IMR-90 (cell line): ENCODE measurements at regions not wholly inside any gene's neighbourhood (a gene's known extent, or its start where the extent isn't known, plus 50 kb on each side); places are given as distances from the start of the nearest gene placed in this dataset.

Source experiments
- ATAC-seq: fragments of 200-7000 bp; cut with Tn5 transposase; 2 replicates; pipeline ENCODE4 v1.9.1; 2020; ENCODE audit warnings: low read depth, mild to moderate bottlenecking, moderate library complexity
- BruUV-seq: library from RNA; stranded (reverse); fragments of 400-500 nt; replicated peaks from 2 replicates; lab custom pipeline; 2021; lab: Mats Ljungman, UMichigan
- CTCF ChIA-PET: fragments of 300-600 bp; formaldehyde crosslinking; extraction: SDS; loops from one replicate; lab custom pipeline; 2021; ENCODE audit warnings: antibody characterized with exemption; lab: Yijun Ruan, JAX
- POLR2A ChIA-PET: fragments of 300-600 bp; sonication (Branson Sonifier 250); formaldehyde crosslinking; loops from one replicate; lab custom pipeline; 2022; ENCODE audit warnings: antibody characterized with exemption; ENCODE audit not compliant: unreplicated experiment; lab: Charles Lee
- DNase-seq: peaks from one replicate; pipeline ENCODE4 v3.0.0; 2013
- H2AFZ ChIP-seq: replicated peaks from 2 replicates; pipeline ENCODE3; 2013; ENCODE audit warnings: low read length, mild to moderate bottlenecking; ENCODE audit not compliant: poor library complexity
- H2AK5ac ChIP-seq: 2 replicates; pipeline ENCODE4 v1.6.1; 2013; ENCODE audit warnings: low read depth, low read length, inconsistent platforms
- H2AK9ac ChIP-seq: replicated peaks from 2 replicates; pipeline ENCODE3; 2013; ENCODE audit warnings: mild to moderate bottlenecking, low read depth, low read length, moderate library complexity; ENCODE audit not compliant: poor library complexity
- H2BK120ac ChIP-seq: 2 replicates; pipeline ENCODE4 v1.6.1; 2013; ENCODE audit warnings: low read depth, low read length, inconsistent platforms
- H2BK15ac ChIP-seq: 3 replicates; pipeline ENCODE4 v1.6.1; 2013; ENCODE audit warnings: low read depth, low read length, inconsistent platforms
- H2BK20ac ChIP-seq: 2 replicates; pipeline ENCODE4 v1.6.1; 2013; ENCODE audit warnings: low read depth, mild to moderate bottlenecking, inconsistent platforms, low read length, moderate library complexity
- H2BK5ac ChIP-seq: 2 replicates; pipeline ENCODE4 v1.6.1; 2013; ENCODE audit warnings: mild to moderate bottlenecking, low read depth, low read length, inconsistent platforms; ENCODE audit not compliant: poor library complexity, severe bottlenecking
- H3K14ac ChIP-seq: replicated peaks from 2 replicates; pipeline ENCODE4 v1.6.1; 2013; ENCODE audit warnings: low read depth, low read length, inconsistent platforms
- H3K18ac ChIP-seq: 2 replicates; pipeline ENCODE4 v1.6.1; 2013; ENCODE audit warnings: low read depth, low read length, control low read depth
- H3K23ac ChIP-seq: 2 replicates; pipeline ENCODE4 v1.6.1; 2013; ENCODE audit warnings: low read depth, low read length, inconsistent platforms
- H3K27ac ChIP-seq: 2 replicates; pipeline ENCODE4 v1.5.1; 2013; ENCODE audit warnings: mild to moderate bottlenecking, control low read depth, low read length; ENCODE audit not compliant: insufficient read depth
- H3K27me3 ChIP-seq: 2 replicates; pipeline ENCODE4 v1.6.1; 2013; ENCODE audit warnings: low read length; ENCODE audit not compliant: control insufficient read depth, insufficient read depth
- H3K36me3 ChIP-seq: 2 replicates; pipeline ENCODE4 v1.6.1; 2013; ENCODE audit warnings: low read length, mixed read lengths; ENCODE audit not compliant: control insufficient read depth, insufficient read depth
- H3K4ac ChIP-seq: 2 replicates; pipeline ENCODE4 v1.6.1; 2013; ENCODE audit warnings: low read depth, low read length, inconsistent platforms
- H3K4me1 ChIP-seq: 2 replicates; pipeline ENCODE4 v1.6.1; 2013; ENCODE audit warnings: low read length, mixed read lengths; ENCODE audit not compliant: control insufficient read depth, insufficient read depth
- H3K4me2 ChIP-seq: 2 replicates; pipeline ENCODE4 v1.6.1; 2013; ENCODE audit warnings: low read depth, mild to moderate bottlenecking, control low read depth, low read length, moderate library complexity
- H3K4me3 ChIP-seq: 2 replicates; pipeline ENCODE4 v1.5.1; 2013; ENCODE audit warnings: low read depth, mild to moderate bottlenecking, control low read depth, low read length, moderate library complexity; ENCODE audit not compliant: insufficient read depth
- H3K56ac ChIP-seq: 2 replicates; pipeline ENCODE4 v1.6.1; 2013; ENCODE audit warnings: low read length, inconsistent platforms; ENCODE audit not compliant: insufficient read depth; ENCODE audit errors: extremely low read depth
- H3K79me1 ChIP-seq, 2 experiments: 2 replicates each; pipeline ENCODE4 v1.6.1; 2013; ENCODE audit warnings: low read length in 2 of 2, inconsistent platforms in 1 of 2, low read depth in 1 of 2
- H3K9ac ChIP-seq: 2 replicates; pipeline ENCODE4 v1.6.1; 2013; ENCODE audit warnings: low read depth, low read length, control low read depth
- H3K9me1 ChIP-seq: 2 replicates; pipeline ENCODE4 v1.6.1; 2013; ENCODE audit warnings: low read length, inconsistent platforms; ENCODE audit not compliant: insufficient read depth
- H3K9me3 ChIP-seq: 2 replicates; pipeline ENCODE4 v1.6.1; 2013; ENCODE audit warnings: low read length; ENCODE audit not compliant: control insufficient read depth, insufficient read depth
- H4K20me1 ChIP-seq: 2 replicates; pipeline ENCODE4 v1.6.1; 2013; ENCODE audit warnings: low read length, inconsistent platforms; ENCODE audit not compliant: insufficient read depth
- H4K5ac ChIP-seq: 2 replicates; pipeline ENCODE4 v1.6.1; 2013; ENCODE audit warnings: mild to moderate bottlenecking, low read depth, low read length, control low read depth
- H4K8ac ChIP-seq, 2 experiments: 2 replicates each; pipeline ENCODE4 v1.6.1; 2013; ENCODE audit warnings: low read depth in 2 of 2, low read length in 2 of 2, control low read depth in 1 of 2, inconsistent platforms in 1 of 2
- H4K91ac ChIP-seq: 2 replicates; pipeline ENCODE4 v1.6.1; 2013; ENCODE audit warnings: low read depth, low read length, inconsistent platforms; ENCODE audit not compliant: insufficient read depth
- MAFK ChIP-seq: IDR thresholded peaks from 2 replicates; pipeline ENCODE4 v1.6.1; 2012; ENCODE audit warnings: low read depth, low read length, improper control_type of control experiment
- WGBS, 2 experiments: methylation state at CpG; one replicate each; pipeline versions ENCODE4 v1.1.5 to v1.1.7; 2013; ENCODE audit warnings: missing lambda C conversion rate in 2 of 2; ENCODE audit not compliant: insufficient read length in 1 of 2; ENCODE audit errors: extremely low coverage in 2 of 2; 5-methylcytosine and 5-hydroxymethylcytosine counted together
- dilution Hi-C: fragments of 300-500 bp; cut with HindIII; formaldehyde crosslinking; loops from one replicate; pipeline ENCODE4 v1.14.3; 2018; ENCODE audit warnings: low sequenced_read_pairs; ENCODE audit not compliant: unreplicated experiment
- in situ Hi-C: fragments of 300-500 bp; cut with MboI; formaldehyde crosslinking; loops from 3 replicates; pipeline ENCODE4 v1.14.3; 2019; ENCODE audit warnings: low sequenced_read_pairs, inconsistent platforms, mixed read lengths
- intact Hi-C: fragments of 100-400 bp; cut with micrococcal nuclease; formaldehyde crosslinking; loops from 2 replicates; pipeline ENCODE4 v1.10.0; 2022

DNA sequence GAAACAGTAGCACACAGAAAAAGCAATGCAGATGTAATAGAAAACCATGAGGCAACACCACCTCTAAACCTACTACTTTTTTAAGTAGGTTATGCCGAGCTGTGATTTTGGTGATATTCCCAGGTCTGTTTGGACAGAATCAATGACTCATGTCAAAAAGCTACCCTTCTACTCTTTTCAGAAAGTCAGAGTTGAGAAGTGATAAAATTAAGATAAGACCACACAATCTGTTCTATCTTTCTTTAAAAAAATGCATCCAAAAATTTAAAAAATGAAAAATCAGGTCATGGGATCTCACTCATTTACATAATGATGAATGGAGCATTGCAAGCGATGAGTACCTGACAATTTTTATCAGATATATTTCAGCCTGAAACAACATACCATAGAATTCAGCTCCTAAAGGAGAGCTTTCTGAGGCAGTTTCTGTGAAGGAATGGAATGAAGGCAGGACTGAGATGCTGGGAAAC lies 826.3 kb downstream of the BCL11A start:
- Histone ChIP-seq H3K9ac (no peak overlapping the region), H3K79me1 (no peaks in the 10 kb centered on the region), H4K5ac (no peak overlapping the region), H3K9me1 (no peaks in the 10 kb centered on the region), H2BK5ac (no peak overlapping the region), H3K27me3 (no peaks in the 10 kb centered on the region), H3K4me1 (no peaks in the 10 kb centered on the region), H2AK9ac (no peak overlapping the region), H3K4ac (no peak overlapping the region), H3K36me3 (no peaks in the 10 kb centered on the region), H3K18ac (no peak overlapping the region), H4K20me1 (no peaks in the 10 kb centered on the region), H2BK20ac (no peak overlapping the region), H3K56ac (no peak overlapping the region), H3K4me2 (no peak overlapping the region), H2AFZ (no peak overlapping the region), H4K91ac (no peak overlapping the region), H3K27ac (no peak overlapping the region), H2AK5ac (no peak overlapping the region), H3K9me3 (no peaks in the 10 kb centered on the region), H3K23ac (no peak overlapping the region), H3K14ac (no peak overlapping the region), H3K4me3 (no peak overlapping the region), H2BK15ac (no peak overlapping the region), H4K8ac (no peak overlapping the region), H2BK120ac (no peak overlapping the region)
- in situ Hi-C loops (no loop called here), intact Hi-C loops (no loop called here), dilution Hi-C loops (no loop called here)
- POLR2A ChIA-PET: no interaction called here
- ATAC-seq (no peak), DNase-seq (no peak)
- no CpG with 5 or more reads among the region's 2 CpGs for WGBS, 2 experiments
- BruUV-seq: no TSS peak
- no peak for TF ChIP-seq MAFK
- CTCF ChIA-PET: no interaction called here
